ENCODE measurements at regions not wholly inside any gene's neighbourhood (a gene's known extent, or its start where the extent isn't known, plus 50 kb on each side); places are given as distances from the start of the nearest gene placed in this dataset.

- TF ChIP-seq CTCF (IDR thresholded peaks at IDR 0.05; ENCODE audit: low read length) (no peak), EZH2phosphoT487 (IDR thresholded peaks at IDR 0.05; ENCODE audit: low read length) (no peak), EZH2 (optimal IDR thresholded peaks at IDR 0.05; ENCODE audit: low read depth, low read length) (no peak)
Observed at GRCh38 chr5:158569534-158569933, 530.2 kb downstream of the EBF1 start.

Measured in MM.1S (cell line).